ENCODE measurements at regions not wholly inside any gene's neighbourhood (a gene's known extent, or its start where the extent isn't known, plus 50 kb on each side); places are given as distances from the start of the nearest gene placed in this dataset.

- 0 out of 2 replicates have a peak, but pooled peaks cover 3% of the 10 kb centered on the region for H3K4me1 ChIP-seq (ENCODE audit: control insufficient read depth, insufficient read depth, low read length)
- CTCF ChIA-PET, result no interaction called here
- H3K9me3 ChIP-seq (ENCODE audit: control insufficient read depth, insufficient read depth, low read depth, low read length), result no peaks in the 10 kb centered on the region
- intact Hi-C loops (cut with micrococcal nuclease; ENCODE audit: unreplicated experiment) (no loop called here), in situ Hi-C loops (cut with HindIII; ENCODE audit: low pct_unique_long_range_greater_than_20kb, low sequenced_read_pairs) (no loop called here)
- H3K27ac ChIP-seq (ENCODE audit: low read length), result no peak overlapping the region
- H3K4me3 ChIP-seq (ENCODE audit: low read depth in 2 of 2, low read length in 2 of 2), result no peak overlapping the region
- H3K36me3 ChIP-seq (ENCODE audit: control insufficient read depth, insufficient read depth, low read length), result no peaks in the 10 kb centered on the region
- H3K27me3 ChIP-seq (ENCODE audit: control insufficient read depth, insufficient read depth, low read length), result no peaks in the 10 kb centered on the region
- BruUV-seq (replicated peaks), result no TSS peak
- TF ChIP-seq POLR2AphosphoS5 (IDR thresholded peaks at IDR 0.05; ENCODE audit: low read depth, low read length), result no peak
- TF ChIP-seq, protein P1, sequence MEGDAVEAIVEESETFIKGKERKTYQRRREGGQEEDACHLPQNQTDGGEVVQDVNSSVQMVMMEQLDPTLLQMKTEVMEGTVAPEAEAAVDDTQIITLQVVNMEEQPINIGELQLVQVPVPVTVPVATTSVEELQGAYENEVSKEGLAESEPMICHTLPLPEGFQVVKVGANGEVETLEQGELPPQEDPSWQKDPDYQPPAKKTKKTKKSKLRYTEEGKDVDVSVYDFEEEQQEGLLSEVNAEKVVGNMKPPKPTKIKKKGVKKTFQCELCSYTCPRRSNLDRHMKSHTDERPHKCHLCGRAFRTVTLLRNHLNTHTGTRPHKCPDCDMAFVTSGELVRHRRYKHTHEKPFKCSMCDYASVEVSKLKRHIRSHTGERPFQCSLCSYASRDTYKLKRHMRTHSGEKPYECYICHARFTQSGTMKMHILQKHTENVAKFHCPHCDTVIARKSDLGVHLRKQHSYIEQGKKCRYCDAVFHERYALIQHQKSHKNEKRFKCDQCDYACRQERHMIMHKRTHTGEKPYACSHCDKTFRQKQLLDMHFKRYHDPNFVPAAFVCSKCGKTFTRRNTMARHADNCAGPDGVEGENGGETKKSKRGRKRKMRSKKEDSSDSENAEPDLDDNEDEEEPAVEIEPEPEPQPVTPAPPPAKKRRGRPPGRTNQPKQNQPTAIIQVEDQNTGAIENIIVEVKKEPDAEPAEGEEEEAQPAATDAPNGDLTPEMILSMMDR (IDR thresholded peaks at IDR 0.05), result no peak
- no peak for TF ChIP-seq TCF7L2 (IDR thresholded peaks at IDR 0.05; ENCODE audit: low read depth, low read length)
- TF ChIP-seq, protein P2, sequence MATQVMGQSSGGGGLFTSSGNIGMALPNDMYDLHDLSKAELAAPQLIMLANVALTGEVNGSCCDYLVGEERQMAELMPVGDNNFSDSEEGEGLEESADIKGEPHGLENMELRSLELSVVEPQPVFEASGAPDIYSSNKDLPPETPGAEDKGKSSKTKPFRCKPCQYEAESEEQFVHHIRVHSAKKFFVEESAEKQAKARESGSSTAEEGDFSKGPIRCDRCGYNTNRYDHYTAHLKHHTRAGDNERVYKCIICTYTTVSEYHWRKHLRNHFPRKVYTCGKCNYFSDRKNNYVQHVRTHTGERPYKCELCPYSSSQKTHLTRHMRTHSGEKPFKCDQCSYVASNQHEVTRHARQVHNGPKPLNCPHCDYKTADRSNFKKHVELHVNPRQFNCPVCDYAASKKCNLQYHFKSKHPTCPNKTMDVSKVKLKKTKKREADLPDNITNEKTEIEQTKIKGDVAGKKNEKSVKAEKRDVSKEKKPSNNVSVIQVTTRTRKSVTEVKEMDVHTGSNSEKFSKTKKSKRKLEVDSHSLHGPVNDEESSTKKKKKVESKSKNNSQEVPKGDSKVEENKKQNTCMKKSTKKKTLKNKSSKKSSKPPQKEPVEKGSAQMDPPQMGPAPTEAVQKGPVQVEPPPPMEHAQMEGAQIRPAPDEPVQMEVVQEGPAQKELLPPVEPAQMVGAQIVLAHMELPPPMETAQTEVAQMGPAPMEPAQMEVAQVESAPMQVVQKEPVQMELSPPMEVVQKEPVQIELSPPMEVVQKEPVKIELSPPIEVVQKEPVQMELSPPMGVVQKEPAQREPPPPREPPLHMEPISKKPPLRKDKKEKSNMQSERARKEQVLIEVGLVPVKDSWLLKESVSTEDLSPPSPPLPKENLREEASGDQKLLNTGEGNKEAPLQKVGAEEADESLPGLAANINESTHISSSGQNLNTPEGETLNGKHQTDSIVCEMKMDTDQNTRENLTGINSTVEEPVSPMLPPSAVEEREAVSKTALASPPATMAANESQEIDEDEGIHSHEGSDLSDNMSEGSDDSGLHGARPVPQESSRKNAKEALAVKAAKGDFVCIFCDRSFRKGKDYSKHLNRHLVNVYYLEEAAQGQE (IDR thresholded peaks at IDR 0.05; ENCODE audit: insufficient read depth in 1 of 2, low read depth in 2 of 2, low read length in 1 of 2), result no peak
- no peak for TF ChIP-seq SIN3A (IDR thresholded peaks at IDR 0.05; ENCODE audit: borderline replicate concordance, insufficient read depth, low read depth, low read length)
- no peak for ATAC-seq
- DNase-seq (ENCODE audit: low read depth, low spot score), result no peak
- POLR2A ChIA-PET, result no interaction called here
These were observed 318.7 kb downstream of the CYP26B1 start for GRCh38 chr2:71829008-71829407.

GRCh38 chr2:71827973-71828372 is 319.7 kb downstream of the CYP26B1 start:
- no TSS peak for BruUV-seq (replicated peaks)
- TF ChIP-seq TCF7L2 (IDR thresholded peaks at IDR 0.05; ENCODE audit: low read depth, low read length), result no peak
- TF ChIP-seq, protein P1 (IDR thresholded peaks at IDR 0.05), result no peak
- TF ChIP-seq POLR2AphosphoS5 (IDR thresholded peaks at IDR 0.05; ENCODE audit: low read depth, low read length), result no peak
- TF ChIP-seq SIN3A (IDR thresholded peaks at IDR 0.05; ENCODE audit: borderline replicate concordance, insufficient read depth, low read depth, low read length), result no peak
- TF ChIP-seq, protein P2 (IDR thresholded peaks at IDR 0.05; ENCODE audit: insufficient read depth in 1 of 2, low read depth in 2 of 2, low read length in 1 of 2), result no peak
- Histone ChIP-seq H3K27me3 (ENCODE audit: control insufficient read depth, insufficient read depth, low read length) (no peaks in the 10 kb centered on the region; the same call in 1 of the 2 replicates), H3K27ac (ENCODE audit: low read length) (no peak overlapping the region), H3K36me3 (ENCODE audit: control insufficient read depth, insufficient read depth, low read length) (no peaks in the 10 kb centered on the region), H3K9me3 (ENCODE audit: control insufficient read depth, insufficient read depth, low read depth, low read length) (no peaks in the 10 kb centered on the region), H3K4me1 (ENCODE audit: control insufficient read depth, insufficient read depth, low read length) (0 out of 2 replicates have a peak, but pooled peaks cover 3% of the 10 kb centered on the region), H3K4me3 (ENCODE audit: low read depth in 2 of 2, low read length in 2 of 2) (no peak overlapping the region)
- intact Hi-C loops (cut with micrococcal nuclease; ENCODE audit: unreplicated experiment) (no loop called here), in situ Hi-C loops (cut with HindIII; ENCODE audit: low pct_unique_long_range_greater_than_20kb, low sequenced_read_pairs) (no loop called here)
- DNase-seq (ENCODE audit: low read depth, low spot score) (no peak), ATAC-seq (no peak)
- CTCF ChIA-PET, result no interaction called here
- POLR2A ChIA-PET, result no interaction called here
